SK-N-SH treated with all-trans-retinoic acid at 6 μM for 48 hours (cell line): ENCODE measurements at regions not wholly inside any gene's neighbourhood (a gene's known extent, or its start where the extent isn't known, plus 50 kb on each side); places are given as distances from the start of the nearest gene placed in this dataset.
"Not testable (repeated sequence)": the region's sequence is repeated elsewhere in the genome, so short reads cannot be mapped to it uniquely, and the experiment has no call there.

Experiments used
- ATAC-seq: fragments of 200-7000 bp; cut with Tn5 transposase; 3 replicates; pipeline ENCODE4 v1.9.1; 2020; ENCODE audit warnings: mild to moderate bottlenecking, moderate library complexity
- ARNTL ChIP-seq: fragments of 450-650 bp; formaldehyde crosslinking; IDR thresholded peaks from 2 replicates; pipeline ENCODE4 v1.5.0; 2020; ENCODE audit warnings: low read depth, mild to moderate bottlenecking, moderate library complexity, borderline replicate concordance
- BACH2 ChIP-seq: fragments of 250-450 bp; sonication (Bioruptor Pico); IDR thresholded peaks from 2 replicates; pipeline ENCODE4 v1.9.0; 2021; ENCODE audit warnings: mild to moderate bottlenecking, borderline replicate concordance
- CREB5 ChIP-seq: fragments of 250-450 bp; sonication (Bioruptor Pico); IDR thresholded peaks from 2 replicates; pipeline ENCODE4 v1.5.1; 2020; ENCODE audit warnings: low read depth, mild to moderate bottlenecking, moderate library complexity
- CSDC2 ChIP-seq: fragments of 250-450 bp; sonication (Bioruptor Pico); IDR thresholded peaks from 2 replicates; pipeline ENCODE4 v1.5.0; 2020; ENCODE audit warnings: mild to moderate bottlenecking, moderate library complexity
- ESRRG ChIP-seq: fragments of 250-450 bp; sonication (Bioruptor Pico); IDR thresholded peaks from 2 replicates; pipeline ENCODE4 v1.6.1; 2021; ENCODE audit warnings: mild to moderate bottlenecking
- ISL1 ChIP-seq: fragments of 250-450 bp; sonication (Bioruptor Pico); IDR thresholded peaks from 2 replicates; pipeline ENCODE4 v2.1.2; 2022; ENCODE audit warnings: mild to moderate bottlenecking, moderate library complexity
- OSR1 ChIP-seq: fragments of 250-450 bp; sonication (Bioruptor Pico); IDR thresholded peaks from 2 replicates; pipeline ENCODE4 v1.8.0; 2022; ENCODE audit warnings: moderate library complexity, mild to moderate bottlenecking, inconsistent platforms
- PATZ1 ChIP-seq: fragments of 250-450 bp; sonication (Bioruptor Pico); IDR thresholded peaks from 2 replicates; pipeline ENCODE4 v1.8.0; 2020; ENCODE audit warnings: mild to moderate bottlenecking, moderate library complexity, borderline replicate concordance
- PPARA ChIP-seq: fragments of 250-450 bp; sonication (Bioruptor Pico); IDR thresholded peaks from 2 replicates; pipeline ENCODE4 v1.5.0; 2020; ENCODE audit warnings: mild to moderate bottlenecking, borderline replicate concordance
- SNAI2 ChIP-seq: fragments of 250-450 bp; sonication (Bioruptor Pico); IDR thresholded peaks from 2 replicates; pipeline ENCODE4 v1.5.0; 2020; ENCODE audit warnings: mild to moderate bottlenecking, moderate library complexity
- ZC3H10 ChIP-seq: fragments of 250-450 bp; sonication (Bioruptor Pico); IDR thresholded peaks from 2 replicates; pipeline ENCODE4 v1.5.1; 2021; ENCODE audit warnings: mild to moderate bottlenecking, moderate library complexity
- ZFP3 ChIP-seq: fragments of 250-450 bp; sonication (Bioruptor Pico); IDR thresholded peaks from 2 replicates; pipeline ENCODE4 v1.5.0; 2020; ENCODE audit warnings: mild to moderate bottlenecking, moderate library complexity
- ZFP30 ChIP-seq: fragments of 450-650 bp; formaldehyde crosslinking; IDR thresholded peaks from 2 replicates; pipeline ENCODE4 v1.5.0; 2022; ENCODE audit warnings: mild to moderate bottlenecking, moderate library complexity
- ZNF70 ChIP-seq: fragments of 450-650 bp; formaldehyde crosslinking; IDR thresholded peaks from 2 replicates; pipeline ENCODE4 v1.5.0; 2020; ENCODE audit warnings: mild to moderate bottlenecking, moderate library complexity
- TF ChIP-seq, protein P1 (sequence below): fragments of 250-450 bp; sonication (Bioruptor Pico); IDR thresholded peaks from 2 replicates; pipeline ENCODE4 v1.5.0; 2020; ENCODE audit warnings: mild to moderate bottlenecking, moderate library complexity
- TF ChIP-seq, protein P2 (sequence below): fragments of 250-450 bp; sonication (Bioruptor Pico); IDR thresholded peaks from 2 replicates; pipeline ENCODE4 v1.8.0; 2021; ENCODE audit warnings: low read depth, mild to moderate bottlenecking, moderate library complexity, borderline replicate concordance

DNA sequence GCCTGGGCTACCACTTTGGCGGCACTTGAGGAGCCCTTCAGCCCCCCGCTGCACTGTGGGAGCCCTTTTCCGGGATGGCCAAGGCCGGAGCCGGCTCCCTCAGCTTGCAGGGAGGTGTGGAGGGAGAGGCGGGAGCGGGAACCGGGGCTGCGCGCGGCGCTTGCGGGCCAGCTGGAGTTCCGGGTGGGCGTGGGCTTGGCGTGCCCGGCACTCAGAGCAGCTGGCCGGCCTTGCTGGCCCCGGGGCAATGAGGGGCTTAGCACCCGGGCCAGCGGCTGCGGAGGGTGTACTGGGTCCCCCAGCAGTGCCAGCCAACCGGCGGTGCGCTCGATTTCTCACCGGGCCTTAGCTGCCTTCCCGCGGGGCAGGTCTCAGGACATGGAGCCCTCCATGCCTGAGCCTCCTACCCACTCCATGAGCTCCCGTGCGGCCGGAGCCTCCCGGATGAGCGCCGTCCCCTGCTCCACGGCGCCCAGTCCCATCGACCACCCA, 1602.9 kb upstream of the PCDH7 start:
- not testable (repeated sequence) for ATAC-seq

GRCh38 chr4:29121586-29121985, 1598.6 kb upstream of the PCDH7 start:
- TF ChIP-seq ZFP30 (CRISPR knock-in tag), result no peak
- no peak for TF ChIP-seq PATZ1 (CRISPR knock-in tag)
- no peak for TF ChIP-seq ZFP3 (CRISPR knock-in tag)
- TF ChIP-seq, protein P1, sequence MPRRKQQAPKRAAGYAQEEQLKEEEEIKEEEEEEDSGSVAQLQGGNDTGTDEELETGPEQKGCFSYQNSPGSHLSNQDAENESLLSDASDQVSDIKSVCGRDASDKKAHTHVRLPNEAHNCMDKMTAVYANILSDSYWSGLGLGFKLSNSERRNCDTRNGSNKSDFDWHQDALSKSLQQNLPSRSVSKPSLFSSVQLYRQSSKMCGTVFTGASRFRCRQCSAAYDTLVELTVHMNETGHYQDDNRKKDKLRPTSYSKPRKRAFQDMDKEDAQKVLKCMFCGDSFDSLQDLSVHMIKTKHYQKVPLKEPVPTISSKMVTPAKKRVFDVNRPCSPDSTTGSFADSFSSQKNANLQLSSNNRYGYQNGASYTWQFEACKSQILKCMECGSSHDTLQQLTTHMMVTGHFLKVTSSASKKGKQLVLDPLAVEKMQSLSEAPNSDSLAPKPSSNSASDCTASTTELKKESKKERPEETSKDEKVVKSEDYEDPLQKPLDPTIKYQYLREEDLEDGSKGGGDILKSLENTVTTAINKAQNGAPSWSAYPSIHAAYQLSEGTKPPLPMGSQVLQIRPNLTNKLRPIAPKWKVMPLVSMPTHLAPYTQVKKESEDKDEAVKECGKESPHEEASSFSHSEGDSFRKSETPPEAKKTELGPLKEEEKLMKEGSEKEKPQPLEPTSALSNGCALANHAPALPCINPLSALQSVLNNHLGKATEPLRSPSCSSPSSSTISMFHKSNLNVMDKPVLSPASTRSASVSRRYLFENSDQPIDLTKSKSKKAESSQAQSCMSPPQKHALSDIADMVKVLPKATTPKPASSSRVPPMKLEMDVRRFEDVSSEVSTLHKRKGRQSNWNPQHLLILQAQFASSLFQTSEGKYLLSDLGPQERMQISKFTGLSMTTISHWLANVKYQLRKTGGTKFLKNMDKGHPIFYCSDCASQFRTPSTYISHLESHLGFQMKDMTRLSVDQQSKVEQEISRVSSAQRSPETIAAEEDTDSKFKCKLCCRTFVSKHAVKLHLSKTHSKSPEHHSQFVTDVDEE, result no peak
- no peak for TF ChIP-seq ZNF70 (CRISPR knock-in tag)
- TF ChIP-seq, all 23 proteins: peak for 0

GRCh38 chr4:29128810-29129209, 1591.4 kb upstream of the PCDH7 start:
- ATAC-seq, result no peak
- TF ChIP-seq ESRRG (CRISPR knock-in tag) (no peak), ARNTL (no peak), OSR1 (no peak), ZC3H10 (no peak), CSDC2 (CRISPR knock-in tag) (no peak), ISL1 (CRISPR knock-in tag) (no peak), ZNF70 (CRISPR knock-in tag) (no peak), CREB5 (CRISPR knock-in tag) (no peak), SNAI2 (no peak), PPARA (CRISPR knock-in tag) (no peak), PATZ1 (CRISPR knock-in tag) (no peak), BACH2 (CRISPR knock-in tag) (no peak)
- TF ChIP-seq, protein P2, sequence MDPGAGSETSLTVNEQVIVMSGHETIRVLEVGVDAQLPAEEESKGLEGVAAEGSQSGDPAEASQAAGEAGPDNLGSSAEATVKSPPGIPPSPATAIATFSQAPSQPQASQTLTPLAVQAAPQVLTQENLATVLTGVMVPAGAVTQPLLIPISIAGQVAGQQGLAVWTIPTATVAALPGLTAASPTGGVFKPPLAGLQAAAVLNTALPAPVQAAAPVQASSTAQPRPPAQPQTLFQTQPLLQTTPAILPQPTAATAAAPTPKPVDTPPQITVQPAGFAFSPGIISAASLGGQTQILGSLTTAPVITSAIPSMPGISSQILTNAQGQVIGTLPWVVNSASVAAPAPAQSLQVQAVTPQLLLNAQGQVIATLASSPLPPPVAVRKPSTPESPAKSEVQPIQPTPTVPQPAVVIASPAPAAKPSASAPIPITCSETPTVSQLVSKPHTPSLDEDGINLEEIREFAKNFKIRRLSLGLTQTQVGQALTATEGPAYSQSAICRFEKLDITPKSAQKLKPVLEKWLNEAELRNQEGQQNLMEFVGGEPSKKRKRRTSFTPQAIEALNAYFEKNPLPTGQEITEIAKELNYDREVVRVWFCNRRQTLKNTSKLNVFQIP (CRISPR knock-in tag), result no peak
- TF ChIP-seq, protein P1, result no peak

More at GRCh38 chr4:29121586-29121985, 1598.6 kb upstream of the PCDH7 start:
- no peak for ATAC-seq
